CD4-positive, alpha-beta T cell treated with Interleukin-21 for 1 hour (primary cell): ENCODE measurements at regions not wholly inside any gene's neighbourhood (a gene's known extent, or its start where the extent isn't known, plus 50 kb on each side); places are given as distances from the start of the nearest gene placed in this dataset.

ENCODE experiments used
- DNase-seq: peaks from one replicate; pipeline ENCODE4 v3.0.0-alpha.2; 2020

GRCh38 chr12:82029936-82030335, 270.8 kb upstream of the PPFIA2 start:
- DNase-seq = no peak

GRCh38 chr12:82028772-82029171, 269.6 kb upstream of the PPFIA2 start:
- DNase-seq = no peak

- DNase-seq = no peak
Measured at GRCh38 chr12:82027612-82028011, 268.5 kb upstream of the PPFIA2 start.

- no peak for DNase-seq
Measured at GRCh38 chr12:82025462-82025861, 266.3 kb upstream of the PPFIA2 start.

GRCh38 chr12:82019533-82019932, 260.4 kb upstream of the PPFIA2 start:
- DNase-seq = no peak

DNA sequence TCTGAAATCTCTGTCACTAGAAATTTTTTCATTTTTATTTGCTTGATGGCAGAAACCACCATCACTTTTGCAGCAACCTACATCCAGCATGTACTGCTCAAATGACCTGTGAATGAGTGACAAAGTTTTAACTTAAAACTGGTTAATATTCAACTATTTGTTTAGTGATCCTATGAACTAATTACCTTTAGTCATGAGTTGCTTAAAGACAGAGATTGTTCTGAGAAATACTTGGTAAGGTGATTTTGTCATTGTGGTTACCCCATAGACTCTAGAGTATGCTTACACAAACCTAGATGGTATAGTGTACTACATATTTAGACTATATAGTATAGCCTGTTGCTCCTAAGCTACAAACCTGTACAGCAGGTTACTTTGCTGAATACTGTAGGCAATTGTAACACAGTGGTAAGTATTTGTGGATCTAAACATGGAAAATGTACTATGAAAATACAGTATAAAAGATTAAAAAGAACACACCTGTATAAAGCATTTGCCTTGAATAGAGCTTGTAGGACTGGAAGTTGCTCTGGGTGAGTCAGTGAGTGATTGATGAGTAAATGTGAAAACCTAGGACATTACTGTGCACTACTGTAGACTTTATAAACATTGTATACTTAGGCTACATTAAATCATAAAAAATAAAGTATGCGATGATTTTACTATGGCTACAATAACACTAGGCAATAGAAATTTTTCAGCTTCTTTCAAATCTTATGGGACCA, 256.6 kb upstream of the PPFIA2 start:
- DNase-seq = no peak

DNA sequence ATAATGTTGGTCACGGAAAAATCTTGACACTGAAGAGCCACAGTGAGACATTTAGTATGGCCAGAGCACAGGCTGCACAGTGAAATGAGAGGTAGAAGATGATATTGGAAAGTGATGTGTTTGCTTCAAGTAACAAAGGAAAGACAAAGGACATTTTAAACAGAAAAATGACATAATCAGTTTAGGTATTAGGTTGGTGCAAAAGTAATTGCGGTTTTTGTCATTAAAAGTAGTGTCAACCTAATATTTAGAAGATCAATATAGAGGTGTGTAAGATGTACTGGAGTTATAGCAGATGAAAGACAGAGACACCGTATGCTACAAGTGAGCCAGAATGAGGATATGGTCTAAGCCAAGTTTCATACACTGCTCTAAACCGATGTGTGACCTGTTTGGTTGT, 253.0 kb upstream of the PPFIA2 start:
- no peak for DNase-seq

DNA sequence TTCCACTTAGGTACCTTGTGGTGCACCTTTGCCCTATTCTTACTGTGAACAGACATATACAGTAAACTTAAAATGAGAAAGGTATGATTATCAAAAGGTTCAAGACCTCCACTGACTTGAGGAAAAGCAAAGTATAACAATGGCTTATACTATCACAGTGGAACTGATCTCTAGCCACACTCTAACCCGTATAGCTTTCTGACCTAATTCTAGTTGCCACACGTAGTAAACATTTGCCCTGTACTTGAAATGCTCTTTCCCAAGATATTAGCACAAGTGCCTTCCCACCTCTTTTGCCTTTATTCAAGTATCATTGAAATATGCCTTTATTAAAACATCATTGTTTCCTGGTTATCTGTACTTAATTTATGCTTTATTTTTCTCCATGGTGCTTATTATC, 250.4 kb upstream of the PPFIA2 start:
- no peak for DNase-seq

GRCh38 chr12:82008251-82008650, 249.1 kb upstream of the PPFIA2 start:
- DNase-seq = no peak

DNA sequence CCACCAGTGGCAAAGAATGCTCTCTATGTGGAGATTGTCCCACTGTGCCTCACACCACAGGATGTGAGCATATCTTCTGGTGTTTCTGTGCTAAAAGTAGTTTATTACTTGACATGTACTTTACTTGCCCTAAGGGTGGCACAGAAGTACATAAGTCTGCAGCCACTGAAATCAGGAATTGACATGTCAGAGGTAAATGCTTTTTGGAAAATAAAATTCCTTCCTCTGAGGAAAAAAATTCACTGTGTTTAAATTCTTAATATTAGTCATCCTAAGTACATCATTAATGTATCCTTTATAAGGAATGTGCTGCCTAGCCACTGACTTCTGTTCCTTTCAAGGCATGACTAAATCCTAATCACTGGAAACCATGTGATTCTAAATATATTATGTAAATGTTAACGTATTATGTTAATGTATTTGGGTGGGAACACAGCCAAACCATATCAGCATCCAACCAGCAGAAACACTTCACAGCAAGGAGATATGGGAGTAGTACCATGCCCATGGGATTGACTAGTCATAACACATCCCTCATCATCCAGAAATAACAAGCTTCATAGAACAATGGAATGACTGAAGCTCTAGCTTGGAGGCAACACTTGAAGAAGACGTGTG, 239.7 kb upstream of the PPFIA2 start:
- DNase-seq = no peak

GRCh38 chr12:81992461-81992860, 233.3 kb upstream of the PPFIA2 start:
- DNase-seq = peak; percentile 42

GRCh38 chr12:81991868-81992267, 232.7 kb upstream of the PPFIA2 start:
- no peak for DNase-seq

- no peak for DNase-seq
Measured at GRCh38 chr12:81988362-81988761, 229.2 kb upstream of the PPFIA2 start.

- no peak for DNase-seq
Measured at GRCh38 chr12:81987371-81987770, 228.2 kb upstream of the PPFIA2 start.

DNA sequence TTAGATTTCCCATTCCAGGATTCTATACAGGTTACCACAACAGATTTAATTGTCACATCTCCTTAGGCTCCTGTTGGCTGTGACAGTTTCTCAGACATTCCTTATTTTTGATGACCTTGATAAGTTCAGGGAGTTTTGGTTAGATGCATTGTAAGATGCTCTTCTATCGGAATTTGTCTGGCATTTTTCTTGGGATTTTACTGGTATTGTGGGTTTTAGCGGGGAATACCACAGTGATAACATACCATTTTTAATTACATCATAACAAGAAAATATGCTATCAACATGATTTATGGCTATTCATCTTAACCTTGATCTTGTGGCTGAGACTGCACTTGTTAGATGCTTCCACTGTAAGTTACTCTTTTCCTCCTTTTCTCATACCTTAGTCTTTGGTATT, 217.5 kb upstream of the PPFIA2 start:
- no peak for DNase-seq

DNA sequence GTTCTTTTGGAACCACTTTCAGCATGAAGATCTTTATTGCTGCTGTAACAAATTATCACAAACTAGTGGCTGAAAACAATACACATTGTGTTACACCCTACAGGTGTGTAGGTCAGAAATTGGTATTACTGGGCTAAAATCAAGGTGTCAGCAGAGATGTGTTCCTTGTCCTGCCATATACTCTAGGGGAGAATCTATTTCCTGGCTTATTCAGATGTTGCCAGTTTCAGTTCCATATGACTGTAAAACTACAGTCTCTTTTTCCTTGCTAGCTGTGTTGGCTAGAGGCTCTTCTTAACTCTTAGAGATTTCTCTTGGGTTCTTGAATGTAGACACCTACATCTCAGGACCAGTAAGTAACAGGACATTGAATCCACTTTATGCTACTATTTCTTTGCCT, 215.6 kb upstream of the PPFIA2 start:
- DNase-seq = no peak

- DNase-seq = no peak
Measured at GRCh38 chr12:81968421-81968820, 209.3 kb upstream of the PPFIA2 start.

- DNase-seq = no peak
Measured at GRCh38 chr12:81963636-81964035, 204.5 kb upstream of the PPFIA2 start.

DNA sequence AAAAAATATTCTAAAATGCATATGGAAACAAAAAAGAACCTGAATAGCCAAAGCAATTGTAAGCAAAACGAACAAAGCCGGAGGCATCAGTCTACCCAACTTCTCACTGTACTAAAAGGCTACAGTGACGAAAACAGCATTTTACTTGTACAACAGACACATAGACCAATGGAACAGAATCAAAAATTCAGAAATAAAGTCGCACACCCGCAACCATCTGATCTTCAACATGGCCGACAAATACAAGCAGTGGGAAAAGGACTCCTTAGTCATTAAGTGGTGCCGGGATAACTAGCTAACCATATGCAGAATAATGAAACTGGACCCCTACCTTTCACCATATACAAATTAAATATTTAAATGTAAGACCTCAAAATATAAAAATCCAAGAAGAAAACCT, 203.9 kb upstream of the PPFIA2 start:
- no peak for DNase-seq

GRCh38 chr12:81962126-81962856, 203.1 kb upstream of the PPFIA2 start:
- no peak for DNase-seq

DNA sequence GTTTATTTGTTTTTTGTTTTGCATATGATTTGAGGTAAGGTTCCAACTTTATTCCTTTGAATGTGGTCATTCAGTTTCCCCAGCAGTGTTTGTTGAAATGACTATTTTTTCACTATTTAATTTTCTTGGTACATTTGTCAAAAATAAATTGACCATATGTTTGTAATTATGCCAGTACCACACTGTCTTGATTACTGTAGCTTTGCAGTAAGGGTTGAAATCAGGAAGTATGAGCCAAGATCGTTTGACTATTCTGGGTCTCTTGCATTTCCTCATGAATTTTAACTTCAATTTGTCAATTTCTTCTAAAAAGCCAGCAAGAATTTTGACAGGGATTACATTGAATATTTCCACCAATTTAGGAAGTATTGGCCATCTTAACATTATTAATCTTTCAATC, 199.3 kb upstream of the PPFIA2 start:
- DNase-seq = no peak

DNA sequence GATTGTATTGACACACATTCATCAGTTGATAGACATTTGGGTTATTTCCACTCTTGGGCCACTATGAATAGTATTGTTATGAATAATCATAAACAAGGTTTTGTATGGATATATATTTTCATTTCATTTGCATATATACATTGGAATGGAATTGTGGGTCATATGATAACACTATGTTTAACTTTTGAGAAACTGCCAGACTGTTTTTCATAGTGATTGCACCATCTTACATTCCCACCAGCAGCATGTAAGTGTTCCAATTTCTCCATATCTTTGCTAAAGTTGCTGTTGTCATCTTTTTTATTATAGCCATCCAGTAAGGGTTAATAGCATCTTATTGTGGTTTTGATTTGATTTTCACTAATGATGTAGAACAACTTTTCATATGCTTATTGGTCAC, 198.5 kb upstream of the PPFIA2 start:
- DNase-seq = no peak

GRCh38 chr12:81956468-81956860, 197.3 kb upstream of the PPFIA2 start:
- DNase-seq = no peak

- DNase-seq = no peak
Measured at GRCh38 chr12:81953541-81953940, 194.4 kb upstream of the PPFIA2 start.
